ENCODE measurements at regions not wholly inside any gene's neighbourhood (a gene's known extent, or its start where the extent isn't known, plus 50 kb on each side); places are given as distances from the start of the nearest gene placed in this dataset.

GRCh38 chr16:82328881-82329469 lies 159.0 kb upstream of the MPHOSPH6 start:
- Histone ChIP-seq H3K9me3 (peaks cover 0 to 2% (median 0%) of the 10 kb centered on the region in 4 donors), H3K36me3 (no peaks in the 10 kb centered on the region), H3K27ac (replicated peaks in 1 of 4) (no peak overlapping the region), H3K4me3 (no peak overlapping the region), H3K27me3 (no peaks in the 10 kb centered on the region), H3K4me1 (no peaks in the 10 kb centered on the region)
- no peak for TF ChIP-seq CTCF (IDR thresholded peaks at IDR 0.05)
- no peak for TF ChIP-seq POLR2A (IDR thresholded peaks at IDR 0.05; ENCODE audit: low read depth)
- no peak for TF ChIP-seq POLR2AphosphoS5 (IDR thresholded peaks at IDR 0.05)
- TF ChIP-seq EP300 (IDR thresholded peaks at IDR 0.05): no peak
- intact Hi-C loops (cut with DNase I): no loop called here
- DNase-seq (ENCODE audit: extremely low spot score): no peak
- 49% methylated on average over 5 of the region's 5 CpGs for WGBS

- Histone ChIP-seq H3K4me3 (no peak overlapping the region), H3K36me3 (no peaks in the 10 kb centered on the region), H3K4me1 (peaks cover 0 to 1% (median 0%) of the 10 kb centered on the region in 4 donors), H3K27ac (replicated peaks in 1 of 4) (no peak overlapping the region), H3K27me3 (no peaks in the 10 kb centered on the region), H3K9me3 (peaks cover 0 to 13% (median 9%) of the 10 kb centered on the region in 4 donors)
- intact Hi-C loops (cut with DNase I): no loop called here
- DNase-seq (ENCODE audit: extremely low spot score): no peak
- TF ChIP-seq POLR2A (IDR thresholded peaks at IDR 0.05; ENCODE audit: low read depth): no peak
- no peak for TF ChIP-seq CTCF (IDR thresholded peaks at IDR 0.05)
- no peak for TF ChIP-seq EP300 (IDR thresholded peaks at IDR 0.05)
- no peak for TF ChIP-seq POLR2AphosphoS5 (IDR thresholded peaks at IDR 0.05)
- 97% methylated on average over 2 of the region's 2 CpGs for WGBS
Measured at GRCh38 chr16:82323171-82323570, 153.1 kb upstream of the MPHOSPH6 start.

GRCh38 chr16:82322177-82322576 lies 152.2 kb upstream of the MPHOSPH6 start:
- Histone ChIP-seq H3K9me3 (peaks cover 0 to 13% (median 9%) of the 10 kb centered on the region in 4 donors), H3K36me3 (no peaks in the 10 kb centered on the region), H3K4me3 (no peak overlapping the region), H3K27ac (replicated peaks in 1 of 4) (no peak overlapping the region), H3K27me3 (no peaks in the 10 kb centered on the region), H3K4me1 (peaks cover 0 to 9% (median 4%) of the 10 kb centered on the region in 4 donors)
- DNase-seq (ENCODE audit: extremely low spot score): no peak
- TF ChIP-seq CTCF (IDR thresholded peaks at IDR 0.05) (no peak), POLR2AphosphoS5 (IDR thresholded peaks at IDR 0.05) (no peak), EP300 (IDR thresholded peaks at IDR 0.05) (no peak), POLR2A (IDR thresholded peaks at IDR 0.05; ENCODE audit: low read depth) (no peak)
- intact Hi-C loops (cut with DNase I): no loop called here

- no peaks in the 10 kb centered on the region for H3K36me3 ChIP-seq
- H3K4me3 ChIP-seq: no peak overlapping the region
- H3K27ac ChIP-seq (replicated peaks in 1 of 4): no peak overlapping the region
- peaks cover 0 to 9% (median 6%) of the 10 kb centered on the region in 4 donors for H3K4me1 ChIP-seq
- TF ChIP-seq POLR2A (IDR thresholded peaks at IDR 0.05; ENCODE audit: low read depth) (no peak), POLR2AphosphoS5 (IDR thresholded peaks at IDR 0.05) (no peak), EP300 (IDR thresholded peaks at IDR 0.05) (no peak), CTCF (IDR thresholded peaks at IDR 0.05) (no peak)
- H3K27me3 ChIP-seq: no peaks in the 10 kb centered on the region
- intact Hi-C loops (cut with DNase I): no loop called here
- no peak for DNase-seq (ENCODE audit: extremely low spot score)
- WGBS: 61% methylated on average over 1 of the region's 1 CpG
- H3K9me3 ChIP-seq: peaks cover 0 to 13% (median 9%) of the 10 kb centered on the region in 4 donors
Measured at GRCh38 chr16:82319038-82319437, 149.0 kb upstream of the MPHOSPH6 start.
